ENCODE measurements at regions not wholly inside any gene's neighbourhood (a gene's known extent, or its start where the extent isn't known, plus 50 kb on each side); places are given as distances from the start of the nearest gene placed in this dataset.

- TF ChIP-seq ZNF785 (tag by site-specific recombination; IDR thresholded peaks at IDR 0.05) (no peak), CTCF (tag by site-specific recombination; IDR thresholded peaks at IDR 0.05) (no peak), SP2 (tag by site-specific recombination; IDR thresholded peaks at IDR 0.05) (no peak), ZNF560 (tag by site-specific recombination; IDR thresholded peaks at IDR 0.05; ENCODE audit: borderline replicate concordance) (no peak), SALL2 (tag by site-specific recombination; IDR thresholded peaks at IDR 0.05; ENCODE audit: borderline replicate concordance) (no peak), ZNF274 (IDR thresholded peaks at IDR 0.05; ENCODE audit: low read length) (no peak), ZNF274 (tag by site-specific recombination; IDR thresholded peaks at IDR 0.05; ENCODE audit: borderline replicate concordance) (no peak), KLF7 (tag by site-specific recombination; IDR thresholded peaks at IDR 0.05; ENCODE audit: borderline replicate concordance) (no peak), ZNF488 (tag by site-specific recombination; IDR thresholded peaks at IDR 0.05) (no peak)
- TF ChIP-seq, protein P1, sequence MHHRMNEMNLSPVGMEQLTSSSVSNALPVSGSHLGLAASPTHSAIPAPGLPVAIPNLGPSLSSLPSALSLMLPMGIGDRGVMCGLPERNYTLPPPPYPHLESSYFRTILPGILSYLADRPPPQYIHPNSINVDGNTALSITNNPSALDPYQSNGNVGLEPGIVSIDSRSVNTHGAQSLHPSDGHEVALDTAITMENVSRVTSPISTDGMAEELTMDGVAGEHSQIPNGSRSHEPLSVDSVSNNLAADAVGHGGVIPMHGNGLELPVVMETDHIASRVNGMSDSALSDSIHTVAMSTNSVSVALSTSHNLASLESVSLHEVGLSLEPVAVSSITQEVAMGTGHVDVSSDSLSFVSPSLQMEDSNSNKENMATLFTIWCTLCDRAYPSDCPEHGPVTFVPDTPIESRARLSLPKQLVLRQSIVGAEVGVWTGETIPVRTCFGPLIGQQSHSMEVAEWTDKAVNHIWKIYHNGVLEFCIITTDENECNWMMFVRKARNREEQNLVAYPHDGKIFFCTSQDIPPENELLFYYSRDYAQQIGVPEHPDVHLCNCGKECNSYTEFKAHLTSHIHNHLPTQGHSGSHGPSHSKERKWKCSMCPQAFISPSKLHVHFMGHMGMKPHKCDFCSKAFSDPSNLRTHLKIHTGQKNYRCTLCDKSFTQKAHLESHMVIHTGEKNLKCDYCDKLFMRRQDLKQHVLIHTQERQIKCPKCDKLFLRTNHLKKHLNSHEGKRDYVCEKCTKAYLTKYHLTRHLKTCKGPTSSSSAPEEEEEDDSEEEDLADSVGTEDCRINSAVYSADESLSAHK (tag by site-specific recombination; IDR thresholded peaks at IDR 0.05), result no peak
- TF ChIP-seq, protein P2, sequence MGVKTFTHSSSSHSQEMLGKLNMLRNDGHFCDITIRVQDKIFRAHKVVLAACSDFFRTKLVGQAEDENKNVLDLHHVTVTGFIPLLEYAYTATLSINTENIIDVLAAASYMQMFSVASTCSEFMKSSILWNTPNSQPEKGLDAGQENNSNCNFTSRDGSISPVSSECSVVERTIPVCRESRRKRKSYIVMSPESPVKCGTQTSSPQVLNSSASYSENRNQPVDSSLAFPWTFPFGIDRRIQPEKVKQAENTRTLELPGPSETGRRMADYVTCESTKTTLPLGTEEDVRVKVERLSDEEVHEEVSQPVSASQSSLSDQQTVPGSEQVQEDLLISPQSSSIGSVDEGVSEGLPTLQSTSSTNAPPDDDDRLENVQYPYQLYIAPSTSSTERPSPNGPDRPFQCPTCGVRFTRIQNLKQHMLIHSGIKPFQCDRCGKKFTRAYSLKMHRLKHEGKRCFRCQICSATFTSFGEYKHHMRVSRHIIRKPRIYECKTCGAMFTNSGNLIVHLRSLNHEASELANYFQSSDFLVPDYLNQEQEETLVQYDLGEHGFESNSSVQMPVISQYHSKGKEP (tag by site-specific recombination; IDR thresholded peaks at IDR 0.05), result no peak
These were observed 674.9 kb downstream of the PRR16 start for GRCh38 chr5:121138952-121139351.
